ENCODE measurements at regions not wholly inside any gene's neighbourhood (a gene's known extent, or its start where the extent isn't known, plus 50 kb on each side); places are given as distances from the start of the nearest gene placed in this dataset.

- DNase-seq (ENCODE audit: low read depth), result peak; percentile 91
- no peaks in the 10 kb centered on the region for H3K36me3 ChIP-seq (ENCODE audit: control insufficient read depth, insufficient read depth, low read length)
- ChIA-PET CTCF (interaction anchor here (0.7 to 1.3 kb wide), 3 partner anchors 9 to 461 kb away, joined by 3 to 7 read pairs (median 3); no protein-coding TSS in a partner anchor), POLR2A (interaction anchor here (0.6 kb wide), 2 partner anchors 20 to 176 kb away, joined by 3 read pairs; no protein-coding TSS in a partner anchor)
- H3K4me3 ChIP-seq (ENCODE audit: low read depth, low read length), result no peak overlapping the region
- H3K27me3 ChIP-seq (ENCODE audit: control insufficient read depth, insufficient read depth, low read length), result no peaks in the 10 kb centered on the region
- no peak for TF ChIP-seq CTCF (IDR thresholded peaks at IDR 0.05; ENCODE audit: insufficient read depth, low read depth, low read length)
These were observed 474.8 kb downstream of the PDGFC start for GRCh38 chr4:156496797-156497196.

DNA sequence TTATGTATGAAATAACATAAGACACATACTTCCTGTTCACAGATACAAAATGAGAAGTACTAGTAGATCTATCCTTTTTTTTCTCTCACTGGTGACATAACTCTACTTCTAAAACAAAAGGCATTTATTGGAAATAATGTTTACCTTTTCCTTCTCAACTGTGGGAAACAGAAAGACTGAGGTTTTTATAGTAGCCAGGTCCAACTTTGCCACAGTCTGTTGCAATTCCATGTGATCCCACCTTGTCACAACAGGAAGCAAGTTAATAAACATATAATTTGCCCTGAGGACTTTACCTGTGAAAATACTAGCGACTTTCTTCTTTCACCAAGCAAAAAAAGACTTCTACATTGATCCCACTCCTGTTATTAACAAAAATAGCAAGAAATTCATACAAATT is 475.8 kb downstream of the PDGFC start:
- ChIA-PET POLR2A (no interaction called here), CTCF (no interaction called here)
- no peak for TF ChIP-seq CTCF (IDR thresholded peaks at IDR 0.05; ENCODE audit: insufficient read depth, low read depth, low read length)

DNA sequence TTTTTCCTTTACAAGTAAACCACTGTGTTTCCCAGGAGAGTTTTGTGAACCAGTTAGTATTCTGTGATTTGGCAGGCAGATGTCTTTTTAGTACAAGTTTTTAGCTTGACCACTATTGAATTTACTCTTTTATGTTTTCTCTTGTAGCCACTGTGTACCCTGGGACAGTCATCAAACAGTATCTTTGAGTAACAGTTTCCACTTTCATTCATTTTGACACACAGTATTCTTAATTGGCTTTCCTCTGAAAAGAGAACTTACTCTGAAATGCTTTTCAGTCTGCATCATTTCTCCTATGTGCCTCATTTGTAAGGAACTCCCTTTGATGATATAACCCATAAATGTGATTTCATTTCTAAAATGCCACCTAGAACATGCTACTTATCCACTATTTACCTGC is 476.5 kb downstream of the PDGFC start:
- DNase-seq (ENCODE audit: low read depth), result no peak
- H3K4me3 ChIP-seq (ENCODE audit: low read depth, low read length), result no peak overlapping the region
- CTCF ChIA-PET, result interaction anchor here (0.6 to 1.8 kb wide), 2 partner anchors 20 to 567 kb away, joined by 3 to 5 read pairs; no protein-coding TSS in a partner anchor
- no peak for TF ChIP-seq CTCF (IDR thresholded peaks at IDR 0.05; ENCODE audit: insufficient read depth, low read depth, low read length)
- no peaks in the 10 kb centered on the region for H3K36me3 ChIP-seq (ENCODE audit: control insufficient read depth, insufficient read depth, low read length)
- POLR2A ChIA-PET, result no interaction called here
- no peaks in the 10 kb centered on the region for H3K27me3 ChIP-seq (ENCODE audit: control insufficient read depth, insufficient read depth, low read length)

More for the DNA sequence above, 475.8 kb downstream of the PDGFC start:
- no peak for DNase-seq (ENCODE audit: low read depth)
- Histone ChIP-seq H3K36me3 (ENCODE audit: control insufficient read depth, insufficient read depth, low read length) (no peaks in the 10 kb centered on the region), H3K27me3 (ENCODE audit: control insufficient read depth, insufficient read depth, low read length) (no peaks in the 10 kb centered on the region), H3K4me3 (ENCODE audit: low read depth, low read length) (no peak overlapping the region)

- Histone ChIP-seq H3K27me3 (ENCODE audit: control insufficient read depth, insufficient read depth, low read length) (no peaks in the 10 kb centered on the region), H3K4me3 (ENCODE audit: low read depth, low read length) (no peak overlapping the region), H3K36me3 (ENCODE audit: control insufficient read depth, insufficient read depth, low read length) (no peaks in the 10 kb centered on the region)
- TF ChIP-seq CTCF (IDR thresholded peaks at IDR 0.05; ENCODE audit: insufficient read depth, low read depth, low read length), result no peak
- no peak for DNase-seq (ENCODE audit: low read depth)
- ChIA-PET CTCF (interaction anchor here (1.8 kb wide), 1 partner anchor 19 kb away, joined by 5 read pairs; no protein-coding TSS in a partner anchor), POLR2A (no interaction called here)
These were observed 477.7 kb downstream of the PDGFC start for GRCh38 chr4:156493858-156494257.

DNA sequence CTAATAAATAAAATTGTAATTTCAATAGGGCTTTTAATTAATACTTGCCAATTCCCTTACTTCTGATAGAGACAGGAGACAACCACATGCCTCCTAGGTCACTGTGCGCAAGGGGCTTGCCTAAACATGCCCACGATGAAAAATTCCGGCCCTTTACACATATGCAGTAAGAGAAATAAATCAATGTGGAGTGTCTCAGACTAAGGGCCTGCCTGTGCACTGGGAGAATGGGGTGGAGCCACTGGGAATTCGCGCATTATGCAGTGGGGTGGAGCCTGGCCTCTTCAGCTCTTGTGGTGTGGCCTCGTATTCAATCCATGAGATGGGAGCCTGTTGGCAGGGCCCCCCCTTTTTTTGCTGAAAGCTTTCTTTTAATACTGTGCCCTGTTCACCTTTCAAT is 484.5 kb downstream of the PDGFC start:
- no peak for TF ChIP-seq CTCF (IDR thresholded peaks at IDR 0.05; ENCODE audit: insufficient read depth, low read depth, low read length)
- DNase-seq (ENCODE audit: low read depth), result no peak
- Histone ChIP-seq H3K27me3 (ENCODE audit: control insufficient read depth, insufficient read depth, low read length) (no peaks in the 10 kb centered on the region), H3K4me3 (ENCODE audit: low read depth, low read length) (no peak overlapping the region), H3K36me3 (ENCODE audit: control insufficient read depth, insufficient read depth, low read length) (no peaks in the 10 kb centered on the region)
- ChIA-PET CTCF (interaction anchor here (1.7 kb wide), 1 partner anchor 10 kb away, joined by 7 read pairs; no protein-coding TSS in a partner anchor), POLR2A (no interaction called here)

Measured in BJ (cell line).